C4-2B (cell line): ENCODE measurements at regions not wholly inside any gene's neighbourhood (a gene's known extent, or its start where the extent isn't known, plus 50 kb on each side); places are given as distances from the start of the nearest gene placed in this dataset.

Source experiments
- ZFX ChIP-seq: fragments of 450-650 bp; IDR thresholded peaks from 2 replicates; pipeline ENCODE4 v1.6.1; 2017
- TF ChIP-seq, protein P1 (sequence below): fragments of 450-650 bp; conservative IDR thresholded peaks from 2 replicates; pipeline ENCODE4 v1.5.1; 2017; ENCODE audit warnings: mild to moderate bottlenecking

GRCh38 chr10:117476281-117476680 is 66.3 kb upstream of the EMX2 start:
- TF ChIP-seq, protein P1, sequence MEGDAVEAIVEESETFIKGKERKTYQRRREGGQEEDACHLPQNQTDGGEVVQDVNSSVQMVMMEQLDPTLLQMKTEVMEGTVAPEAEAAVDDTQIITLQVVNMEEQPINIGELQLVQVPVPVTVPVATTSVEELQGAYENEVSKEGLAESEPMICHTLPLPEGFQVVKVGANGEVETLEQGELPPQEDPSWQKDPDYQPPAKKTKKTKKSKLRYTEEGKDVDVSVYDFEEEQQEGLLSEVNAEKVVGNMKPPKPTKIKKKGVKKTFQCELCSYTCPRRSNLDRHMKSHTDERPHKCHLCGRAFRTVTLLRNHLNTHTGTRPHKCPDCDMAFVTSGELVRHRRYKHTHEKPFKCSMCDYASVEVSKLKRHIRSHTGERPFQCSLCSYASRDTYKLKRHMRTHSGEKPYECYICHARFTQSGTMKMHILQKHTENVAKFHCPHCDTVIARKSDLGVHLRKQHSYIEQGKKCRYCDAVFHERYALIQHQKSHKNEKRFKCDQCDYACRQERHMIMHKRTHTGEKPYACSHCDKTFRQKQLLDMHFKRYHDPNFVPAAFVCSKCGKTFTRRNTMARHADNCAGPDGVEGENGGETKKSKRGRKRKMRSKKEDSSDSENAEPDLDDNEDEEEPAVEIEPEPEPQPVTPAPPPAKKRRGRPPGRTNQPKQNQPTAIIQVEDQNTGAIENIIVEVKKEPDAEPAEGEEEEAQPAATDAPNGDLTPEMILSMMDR = no peak
- no peak for TF ChIP-seq ZFX
